Thymus (tissue), 11 donors: ENCODE measurements at regions not wholly inside any gene's neighbourhood (a gene's known extent, or its start where the extent isn't known, plus 50 kb on each side); places are given as distances from the start of the nearest gene placed in this dataset.

ENCODE experiments used
- DNase-seq, 9 donors: peaks; one replicate each; pipeline ENCODE4 v3.0.0-alpha.2; 2013; ENCODE audit warnings: low spot score in 9 of 9, low read depth in 6 of 9, missing footprints in 1 of 9
- H3K27ac ChIP-seq, 2 donors: one replicate each; pipeline ENCODE4 v1.5.1; 2013; ENCODE audit warnings: control low read depth in 1 of 2, low read depth in 1 of 2, low read length in 1 of 2, mild to moderate bottlenecking in 1 of 2, moderate library complexity in 1 of 2
- H3K27me3 ChIP-seq, 2 donors: one replicate each; pipeline ENCODE4 v1.5.1; 2013; ENCODE audit warnings: low read length in 1 of 2; ENCODE audit not compliant: control insufficient read depth in 2 of 2, insufficient read depth in 1 of 2
- H3K36me3 ChIP-seq, 2 donors: one replicate each; pipeline ENCODE4 v1.5.1; 2013; ENCODE audit warnings: low read length in 1 of 2, mild to moderate bottlenecking in 1 of 2, moderate library complexity in 1 of 2; ENCODE audit not compliant: control insufficient read depth in 2 of 2, insufficient read depth in 2 of 2
- H3K4me1 ChIP-seq, 2 donors: one replicate each; pipeline ENCODE4 v1.5.1; 2013; ENCODE audit warnings: low read length in 2 of 2; ENCODE audit not compliant: control insufficient read depth in 2 of 2, insufficient read depth in 2 of 2
- H3K4me3 ChIP-seq, 2 donors: one replicate each; pipeline ENCODE4 v1.5.1; 2013; ENCODE audit warnings: low read length in 2 of 2, control low read depth in 1 of 2, mild to moderate bottlenecking in 1 of 2
- H3K9me3 ChIP-seq, 2 donors: one replicate each; pipeline ENCODE4 v1.5.1; 2013; ENCODE audit warnings: low read length in 1 of 2, mild to moderate bottlenecking in 1 of 2; ENCODE audit not compliant: control insufficient read depth in 2 of 2, insufficient read depth in 1 of 2
- WGBS: extraction: QIAGEN DNeasy Blood & Tissue Kit; methylation state at CpG from one replicate; pipeline ENCODE4 v1.1.7; 2013; 5-methylcytosine and 5-hydroxymethylcytosine counted together
- donor health status: healthy.

GRCh38 chr5:27241564-27242257 lies 203.3 kb upstream of the CDH9 start:
- 72% methylated on average over 5 of the region's 5 CpGs for WGBS

GRCh38 chr5:27240791-27241190 lies 202.4 kb upstream of the CDH9 start:
- Histone ChIP-seq H3K27ac (no peak overlapping the region), H3K4me3 (no peak overlapping the region), H3K27me3 (no peaks in the 10 kb centered on the region), H3K4me1 (no peaks in the 10 kb centered on the region), H3K9me3 (no peaks in the 10 kb centered on the region), H3K36me3 (no peaks in the 10 kb centered on the region)
- WGBS = 80% methylated on average over 2 of the region's 2 CpGs
- DNase-seq = no peak

More at GRCh38 chr5:27241564-27242257, 203.3 kb upstream of the CDH9 start:
- no peak for DNase-seq
- no peaks in the 10 kb centered on the region for H3K27me3 ChIP-seq
- no peaks in the 10 kb centered on the region for H3K4me1 ChIP-seq
- no peak overlapping the region for H3K4me3 ChIP-seq
- H3K27ac ChIP-seq = no peak overlapping the region
- no peaks in the 10 kb centered on the region for H3K9me3 ChIP-seq
- H3K36me3 ChIP-seq = no peaks in the 10 kb centered on the region

DNA sequence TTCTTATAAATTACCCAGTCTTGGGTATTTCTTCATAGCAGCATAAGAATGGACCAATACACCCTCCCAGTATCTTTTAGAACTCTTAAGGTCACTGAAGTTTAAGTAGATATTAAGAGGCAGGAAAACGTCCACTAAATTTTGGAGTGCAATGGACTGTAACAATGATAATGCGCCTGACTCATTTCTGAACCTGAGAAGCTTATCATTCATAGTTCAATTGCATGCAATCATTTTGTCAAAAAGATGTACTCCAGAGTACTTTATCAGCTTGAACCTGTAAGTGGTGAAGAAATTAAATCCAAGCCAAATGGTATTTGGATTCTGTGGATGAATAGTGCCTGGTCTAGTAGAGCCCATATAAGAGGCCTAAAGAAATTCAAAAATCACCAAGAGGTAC lies 196.5 kb upstream of the CDH9 start:
- Histone ChIP-seq H3K4me3 (no peak overlapping the region), H3K9me3 (no peaks in the 10 kb centered on the region), H3K27ac (no peak overlapping the region), H3K36me3 (no peaks in the 10 kb centered on the region), H3K4me1 (no peaks in the 10 kb centered on the region), H3K27me3 (no peaks in the 10 kb centered on the region)
- 88% methylated on average over 2 of the region's 2 CpGs for WGBS
- DNase-seq = no peak

- no peak for DNase-seq
- WGBS = 95% methylated on average over 1 of the region's 1 CpG
- no peak overlapping the region for H3K4me3 ChIP-seq
- H3K4me1 ChIP-seq = no peaks in the 10 kb centered on the region
- H3K9me3 ChIP-seq = peaks cover 0 to 10% of the 10 kb centered on the region in 2 donors
- no peaks in the 10 kb centered on the region for H3K36me3 ChIP-seq
- no peaks in the 10 kb centered on the region for H3K27me3 ChIP-seq
- H3K27ac ChIP-seq = no peak overlapping the region
Observed at GRCh38 chr5:27221410-27221809, 183.0 kb upstream of the CDH9 start.

DNA sequence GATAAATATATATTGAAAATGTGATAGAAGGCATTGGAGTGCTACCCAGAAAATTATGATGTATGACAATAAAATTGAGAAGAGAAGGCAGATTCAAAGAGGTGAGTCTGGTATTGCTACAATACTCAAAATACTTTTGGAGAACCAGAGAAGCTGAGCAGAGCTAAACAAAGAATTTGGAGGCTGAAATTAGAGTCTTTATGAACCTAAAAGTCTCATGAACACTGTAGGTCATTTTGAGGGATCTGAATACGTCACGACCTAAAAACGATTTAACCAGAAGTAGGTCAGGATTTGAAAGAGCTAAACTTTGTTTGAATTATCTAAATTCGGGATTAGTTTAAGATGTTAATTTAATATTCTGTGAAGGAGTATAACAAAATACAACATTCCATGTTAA lies 182.4 kb upstream of the CDH9 start:
- no peaks in the 10 kb centered on the region for H3K36me3 ChIP-seq
- no peaks in the 10 kb centered on the region for H3K27me3 ChIP-seq
- DNase-seq = no peak
- peaks cover 0 to 10% of the 10 kb centered on the region in 2 donors for H3K9me3 ChIP-seq
- no peak overlapping the region for H3K27ac ChIP-seq
- no peaks in the 10 kb centered on the region for H3K4me1 ChIP-seq
- 96% methylated on average over 4 of the region's 4 CpGs for WGBS
- no peak overlapping the region for H3K4me3 ChIP-seq

- no peak overlapping the region for H3K4me3 ChIP-seq
- no peaks in the 10 kb centered on the region for H3K4me1 ChIP-seq
- WGBS = 95% methylated on average over 7 of the region's 7 CpGs
- no peak for DNase-seq
- no peaks in the 10 kb centered on the region for H3K27me3 ChIP-seq
- no peak overlapping the region for H3K27ac ChIP-seq
- H3K36me3 ChIP-seq = no peaks in the 10 kb centered on the region
- H3K9me3 ChIP-seq = peaks cover 0 to 10% of the 10 kb centered on the region in 2 donors
Observed at GRCh38 chr5:27217977-27218376, 179.6 kb upstream of the CDH9 start.

DNA sequence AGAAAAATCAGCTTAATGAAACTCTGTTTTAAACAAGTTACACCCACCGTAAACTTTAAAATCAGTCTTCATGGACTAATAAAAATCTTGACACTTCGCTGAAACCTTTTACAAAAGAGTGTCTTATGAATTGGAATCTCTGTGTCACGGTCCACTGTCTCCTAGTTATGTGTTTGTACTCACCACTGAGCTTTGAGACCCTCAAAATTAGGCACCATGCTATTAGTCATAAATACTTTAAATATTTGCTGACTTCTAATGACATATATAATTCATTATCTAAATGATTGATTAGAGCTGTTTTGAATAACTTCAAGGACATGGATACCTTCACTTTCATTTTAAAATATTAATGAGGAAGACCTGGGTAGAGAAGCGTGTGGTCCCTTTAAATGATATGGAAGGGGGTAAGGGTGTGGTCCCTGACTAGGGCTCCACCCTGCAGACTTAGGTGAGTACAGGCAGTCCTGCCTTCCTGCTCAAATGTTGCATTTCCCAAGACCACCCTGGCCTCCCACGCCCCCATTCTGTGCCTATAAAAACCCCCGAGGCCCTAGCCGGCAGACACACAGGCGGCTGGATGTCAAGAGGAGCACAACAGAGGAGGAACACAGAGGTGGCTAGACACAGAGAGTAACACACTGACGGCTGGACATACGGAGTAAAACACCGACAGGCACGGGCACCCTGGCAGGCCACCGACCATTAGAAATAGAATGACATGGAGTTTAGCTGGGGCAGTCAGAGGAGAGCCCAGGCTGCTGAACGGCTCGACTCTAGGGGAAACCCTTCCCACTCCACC lies 179.0 kb upstream of the CDH9 start:
- Histone ChIP-seq H3K9me3 (peaks cover 0 to 10% of the 10 kb centered on the region in 2 donors), H3K4me1 (no peaks in the 10 kb centered on the region), H3K4me3 (no peak overlapping the region), H3K36me3 (no peaks in the 10 kb centered on the region), H3K27me3 (no peaks in the 10 kb centered on the region), H3K27ac (no peak overlapping the region)
- no peak for DNase-seq
- WGBS = 91% methylated on average over 15 of the region's 15 CpGs

GRCh38 chr5:27216367-27216950 lies 178.1 kb upstream of the CDH9 start:
- Histone ChIP-seq H3K36me3 (no peaks in the 10 kb centered on the region), H3K27ac (no peak overlapping the region), H3K27me3 (no peaks in the 10 kb centered on the region), H3K9me3 (peaks cover 0 to 10% of the 10 kb centered on the region in 2 donors), H3K4me3 (no peak overlapping the region), H3K4me1 (no peaks in the 10 kb centered on the region)
- DNase-seq = no peak
- WGBS = 95% methylated on average over 3 of the region's 3 CpGs

DNA sequence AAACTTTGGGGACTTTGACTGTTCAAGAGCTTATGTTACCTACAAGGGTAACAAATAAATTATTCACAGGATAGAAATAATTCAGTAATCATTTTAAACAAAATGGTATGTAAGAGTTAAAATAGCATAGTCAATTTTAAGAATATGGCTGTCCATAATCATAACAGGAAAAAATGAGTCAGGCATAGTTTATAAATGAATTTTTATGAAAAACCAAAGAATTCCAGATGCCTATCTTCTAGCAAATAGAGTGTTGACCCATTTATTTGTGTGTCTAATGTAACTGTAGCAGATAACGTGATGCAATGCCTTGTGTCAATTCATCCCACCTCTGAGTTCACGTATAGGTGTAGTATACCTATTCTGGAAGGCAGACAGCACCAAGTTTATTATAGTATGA lies 169.7 kb upstream of the CDH9 start:
- no peaks in the 10 kb centered on the region for H3K9me3 ChIP-seq
- no peak overlapping the region for H3K4me3 ChIP-seq
- H3K36me3 ChIP-seq = no peaks in the 10 kb centered on the region
- H3K27me3 ChIP-seq = no peaks in the 10 kb centered on the region
- no peak overlapping the region for H3K27ac ChIP-seq
- 88% methylated on average over 2 of the region's 2 CpGs for WGBS
- no peaks in the 10 kb centered on the region for H3K4me1 ChIP-seq
- no peak for DNase-seq
